Activated CD4-positive, CD25-positive, alpha-beta regulatory T cell treated with anti-CD3 and anti-CD28 coated beads, Interleukin-2, amount 50 U/mL, for 16 hours (primary cell): ENCODE measurements at regions not wholly inside any gene's neighbourhood (a gene's known extent, or its start where the extent isn't known, plus 50 kb on each side); places are given as distances from the start of the nearest gene placed in this dataset.

Experiments
- DNase-seq: peaks from one replicate; pipeline ENCODE4 v3.0.0-alpha.2; 2020; ENCODE audit warnings: low read depth, low spot score

DNA sequence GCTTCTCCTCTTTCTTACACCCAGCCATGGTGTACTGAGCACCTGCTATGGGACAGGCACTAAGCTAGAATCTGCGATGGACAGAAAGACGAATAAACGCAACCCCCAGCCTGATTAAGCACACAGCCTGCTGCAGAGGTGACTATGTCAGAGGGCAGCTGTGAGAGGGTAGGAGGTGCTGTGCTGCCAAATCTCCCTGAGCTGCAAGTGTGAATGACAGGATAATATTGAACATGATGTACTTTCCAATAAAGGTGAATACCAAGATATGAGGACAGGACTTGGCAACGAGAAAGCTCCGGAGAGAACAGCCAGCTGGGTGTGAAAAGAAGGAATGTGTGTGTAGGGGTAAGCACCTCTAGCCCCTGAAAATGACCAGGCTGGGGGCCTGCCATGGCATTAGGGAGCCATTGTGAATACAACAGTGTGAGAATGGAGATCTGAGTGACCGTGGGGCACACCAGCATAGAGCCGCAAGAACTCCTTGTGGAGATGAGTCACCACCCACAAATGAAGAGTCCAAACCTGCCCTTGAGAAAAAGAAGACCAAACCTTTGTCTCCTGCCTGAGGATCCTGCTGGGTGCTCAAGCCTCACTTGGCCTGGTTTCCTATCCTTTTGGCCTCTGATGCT lies 83.0 kb upstream of the ATF3 start:
- DNase-seq, result no peak

DNA sequence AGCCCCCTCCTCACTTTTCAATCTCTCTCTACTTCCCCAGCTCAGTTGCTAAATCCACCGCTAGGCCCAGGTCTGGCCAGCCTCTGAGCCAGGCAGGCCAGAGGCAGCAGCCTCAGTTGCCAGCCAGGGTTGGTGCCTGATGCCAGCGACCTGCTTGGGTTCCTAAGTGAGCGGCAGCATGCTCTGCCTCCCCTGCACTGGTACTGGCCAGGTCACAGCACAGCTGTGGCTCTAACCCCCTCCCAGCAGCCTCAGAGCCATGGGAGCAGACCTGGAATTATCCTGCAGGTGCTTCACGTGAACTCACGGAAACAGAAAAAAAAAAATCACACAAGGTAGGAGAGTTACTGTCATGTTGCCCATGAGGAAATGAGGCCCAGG lies 82.5 kb upstream of the ATF3 start:
- no peak for DNase-seq

DNA sequence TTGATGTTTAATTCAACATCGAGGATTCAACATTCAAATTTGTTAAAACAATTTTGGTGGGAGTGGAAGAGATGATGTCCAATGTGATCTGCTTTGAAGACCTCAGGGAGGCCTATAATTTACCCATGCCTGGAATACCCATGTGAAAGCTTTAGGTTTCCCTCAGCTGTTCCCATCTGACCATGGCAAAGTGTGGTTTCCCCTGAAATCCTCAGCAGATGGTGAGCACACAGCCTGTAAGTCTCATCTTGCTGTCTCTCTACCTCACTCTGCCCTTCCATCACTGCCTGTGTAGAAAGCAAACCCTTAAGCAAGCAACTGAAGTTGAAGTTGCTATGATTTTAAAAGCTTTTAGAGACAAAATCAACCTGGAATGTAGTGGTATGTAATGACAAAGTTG lies 80.1 kb upstream of the ATF3 start:
- no peak for DNase-seq

DNA sequence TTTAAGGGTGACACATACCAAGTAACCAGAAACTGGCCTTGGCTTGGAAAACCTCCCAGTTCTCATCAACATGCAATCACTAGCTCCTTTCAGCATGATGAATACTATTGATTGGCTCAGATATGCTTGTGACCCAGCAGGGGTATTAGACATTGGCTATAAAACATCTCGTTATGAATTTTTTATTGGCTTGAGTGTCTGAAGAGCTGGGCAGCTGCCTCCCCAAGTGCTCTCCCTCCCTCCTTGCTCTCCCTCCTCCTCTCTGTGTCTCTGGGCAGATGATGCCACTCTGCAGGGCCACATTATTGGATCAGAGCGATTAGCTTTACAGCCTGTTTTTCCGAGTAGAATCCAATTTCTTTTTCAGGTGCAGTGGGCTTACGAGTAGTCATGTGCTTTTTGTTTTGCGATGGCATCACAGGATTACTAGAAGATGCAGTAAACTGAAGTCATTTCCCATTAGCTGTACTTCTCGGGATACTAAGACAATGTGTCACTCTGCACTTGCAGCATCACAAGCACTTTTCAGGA lies 79.3 kb upstream of the ATF3 start:
- no peak for DNase-seq

DNA sequence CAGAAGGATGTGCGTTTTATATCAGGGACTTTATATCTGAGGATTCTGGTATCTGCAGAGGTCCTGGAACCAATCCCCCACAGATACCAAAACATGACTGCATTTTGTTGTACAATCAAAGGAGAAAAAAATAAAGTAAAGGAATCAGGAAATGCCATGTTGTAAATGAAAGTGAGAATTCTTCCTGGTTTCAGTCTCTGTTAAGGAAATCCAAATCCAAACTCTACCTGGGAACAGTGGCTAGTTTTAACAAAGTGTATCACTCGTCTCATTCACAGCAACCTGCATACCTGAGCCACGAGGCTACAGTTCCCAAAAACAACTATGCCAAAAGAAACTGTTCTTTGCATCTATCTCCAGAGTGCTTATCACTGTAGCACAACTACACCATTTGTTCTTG lies 77.3 kb upstream of the ATF3 start:
- DNase-seq, result no peak

DNA sequence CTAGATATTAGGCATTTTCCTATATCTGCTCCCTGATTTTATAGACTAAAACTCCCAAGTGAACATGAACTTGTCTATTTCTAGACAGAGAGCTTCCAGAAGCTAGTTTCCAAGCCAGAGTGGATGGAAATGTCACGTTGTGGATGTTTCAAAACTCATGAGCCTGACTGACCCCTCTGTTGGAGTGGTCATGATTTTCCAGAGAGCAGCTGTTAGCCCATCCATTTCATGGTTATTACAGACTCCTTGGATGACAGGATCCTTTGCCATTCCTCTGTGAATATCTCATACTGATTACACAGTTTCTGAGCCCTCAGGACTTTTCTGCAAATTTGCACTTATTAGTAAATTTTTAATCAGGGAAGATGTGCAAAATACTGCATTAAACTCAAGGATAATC lies 76.8 kb upstream of the ATF3 start:
- no peak for DNase-seq

DNA sequence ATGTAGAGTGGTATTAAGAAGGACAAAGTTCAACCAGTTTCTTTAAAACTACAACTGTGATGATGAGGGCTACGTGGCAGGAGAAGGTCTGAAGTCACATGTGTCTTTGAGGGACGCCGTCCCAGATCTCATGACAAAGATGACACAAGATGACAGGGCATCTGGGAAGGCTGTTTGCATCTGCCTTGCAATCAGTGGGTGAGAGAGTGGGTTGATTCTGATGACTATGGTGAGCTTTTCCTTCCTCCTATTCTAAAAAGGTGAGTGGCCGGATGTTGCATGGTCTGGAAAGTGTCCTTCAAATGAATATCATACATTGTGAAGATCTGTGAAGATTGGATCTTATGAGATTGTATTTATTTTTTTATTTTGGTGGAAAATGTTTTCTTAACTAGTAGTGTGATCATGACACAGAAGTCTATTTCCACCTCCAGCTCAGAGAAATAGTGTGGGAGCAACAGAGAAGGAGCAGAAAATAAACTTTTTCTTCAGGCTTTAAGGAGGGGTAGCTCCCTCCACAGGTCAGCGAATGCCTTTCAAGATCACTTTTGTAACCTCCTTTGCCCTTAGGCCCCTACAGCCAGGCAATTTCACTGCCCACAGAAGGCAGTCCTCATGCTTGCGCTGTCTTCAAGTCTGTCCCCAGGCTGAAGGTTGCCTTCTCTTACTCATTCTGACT lies 76.0 kb upstream of the ATF3 start:
- DNase-seq, result no peak

DNA sequence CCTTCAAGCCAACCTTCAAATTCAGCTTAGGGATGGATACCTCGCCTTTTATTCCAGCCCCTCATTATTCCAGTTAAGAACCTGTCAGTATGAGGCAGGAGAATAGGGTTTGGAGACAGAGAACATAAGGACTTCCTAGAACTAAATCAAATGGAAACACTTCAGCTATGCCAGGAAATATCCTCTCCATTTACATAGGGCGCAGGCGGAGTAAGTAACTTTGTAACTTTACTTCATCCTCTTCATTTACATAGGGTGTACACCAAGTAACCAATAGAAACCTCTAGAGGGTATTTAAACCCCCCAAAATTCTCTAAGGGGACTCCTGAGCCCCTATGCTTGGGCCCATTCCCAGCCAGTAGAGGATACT lies 75.4 kb upstream of the ATF3 start:
- DNase-seq, result no peak

DNA sequence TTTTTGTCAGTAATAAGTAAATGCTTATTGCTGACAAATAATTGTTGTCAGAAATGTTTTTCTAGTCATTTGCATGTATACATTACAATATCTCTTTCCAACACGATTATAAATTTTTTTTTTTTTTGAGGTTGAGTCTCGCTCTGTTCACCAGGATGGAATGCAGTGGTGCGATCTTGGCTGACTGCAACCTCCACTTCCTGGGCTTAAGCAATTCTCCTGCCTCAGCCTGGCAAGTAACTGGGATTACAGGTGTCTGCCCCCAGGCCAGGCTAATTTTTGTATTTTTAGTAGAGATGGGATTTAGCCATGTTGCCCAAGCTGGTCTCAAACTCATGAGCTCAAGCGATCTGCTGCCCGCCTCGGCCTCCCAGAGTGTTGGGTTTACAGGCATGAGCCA lies 72.0 kb upstream of the ATF3 start:
- no peak for DNase-seq

DNA sequence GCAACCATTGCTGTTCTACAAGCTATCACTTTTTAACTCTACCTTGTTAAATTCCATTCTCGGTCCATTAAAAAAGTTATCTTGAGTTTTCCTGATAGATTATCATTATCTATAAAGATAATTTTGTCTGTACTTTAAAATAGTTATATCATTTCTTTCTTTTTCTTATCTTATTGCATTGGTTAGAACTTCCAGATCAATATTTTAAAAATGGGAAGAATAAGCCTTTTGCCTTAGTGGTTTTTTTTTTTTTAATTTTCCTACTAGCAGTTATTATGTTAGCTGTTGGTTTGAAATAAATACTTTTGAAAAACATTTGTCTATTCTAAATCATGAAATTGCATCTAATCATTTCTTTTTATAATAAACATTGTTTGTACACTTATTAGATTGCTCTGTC lies 71.0 kb upstream of the ATF3 start:
- no peak for DNase-seq

DNA sequence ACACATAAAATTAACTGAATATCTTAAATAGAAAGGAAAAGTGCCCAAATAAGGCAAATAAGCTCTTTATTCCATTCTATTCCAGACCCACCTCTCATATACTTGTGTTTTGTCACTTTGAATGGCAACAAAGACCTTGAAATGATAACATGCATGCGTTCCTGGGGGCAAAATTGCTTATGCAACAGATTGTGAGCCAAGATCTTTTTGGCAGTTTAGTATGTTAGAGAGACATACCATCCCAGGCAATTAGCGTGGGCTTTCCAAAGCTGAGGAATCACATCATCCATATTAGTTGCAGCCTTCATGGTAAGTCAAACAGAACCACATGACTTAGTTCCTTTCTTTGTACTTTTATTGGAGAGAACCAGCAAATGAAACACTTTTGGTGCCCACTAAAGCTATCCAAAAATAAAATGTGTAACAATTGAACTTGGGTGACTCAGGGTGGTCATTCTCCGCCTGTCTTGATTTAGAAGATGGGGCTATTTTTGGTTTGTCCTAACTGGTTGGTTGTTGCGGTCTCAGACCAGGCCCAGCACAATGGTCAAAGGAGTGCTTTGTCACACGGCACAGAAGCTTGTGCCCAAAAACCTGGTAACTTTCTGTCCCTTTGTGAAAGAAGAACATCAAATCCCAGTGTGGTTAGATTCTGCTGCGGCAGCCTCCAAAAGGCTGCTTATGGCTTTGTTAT lies 68.7 kb upstream of the ATF3 start:
- no peak for DNase-seq

DNA sequence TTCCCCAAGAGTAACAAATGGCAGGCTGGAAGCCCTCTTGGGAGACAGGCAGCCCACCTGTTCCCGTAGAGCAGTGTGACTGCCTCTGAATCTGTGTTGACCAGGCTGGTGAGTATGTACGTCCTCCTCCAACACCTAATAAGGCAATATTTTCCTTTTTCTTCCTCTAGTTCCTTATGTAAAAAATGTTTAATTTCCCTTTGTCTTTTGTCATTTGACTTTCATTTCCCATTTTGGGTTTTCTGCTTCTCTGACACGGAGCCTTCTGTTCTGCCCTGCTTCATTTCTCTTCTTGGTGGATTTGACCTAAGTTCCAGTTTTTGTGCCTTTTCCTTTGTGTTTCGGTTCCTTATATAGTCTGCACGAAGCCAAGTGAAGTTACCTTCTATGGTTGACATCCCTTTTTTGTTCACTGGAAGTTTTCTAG lies 65.8 kb upstream of the ATF3 start:
- no peak for DNase-seq

DNA sequence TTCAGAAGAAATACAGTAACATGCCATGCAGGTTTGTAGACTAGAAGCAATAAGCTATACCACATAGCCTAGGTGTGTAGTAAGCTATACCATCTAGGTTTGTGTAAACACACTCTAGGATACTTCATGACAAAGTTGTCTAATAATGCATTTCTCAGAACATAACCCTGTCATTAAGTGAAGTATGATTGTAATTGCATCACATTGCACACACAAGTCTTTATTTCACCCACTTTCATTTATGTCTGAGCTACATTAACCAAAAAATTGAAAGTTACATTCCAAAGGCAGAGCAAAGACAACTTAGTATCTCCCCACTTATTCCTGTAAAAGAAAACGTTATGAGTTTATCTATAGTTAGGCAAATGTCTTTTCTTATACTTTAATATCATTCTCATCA lies 64.5 kb upstream of the ATF3 start:
- no peak for DNase-seq

DNA sequence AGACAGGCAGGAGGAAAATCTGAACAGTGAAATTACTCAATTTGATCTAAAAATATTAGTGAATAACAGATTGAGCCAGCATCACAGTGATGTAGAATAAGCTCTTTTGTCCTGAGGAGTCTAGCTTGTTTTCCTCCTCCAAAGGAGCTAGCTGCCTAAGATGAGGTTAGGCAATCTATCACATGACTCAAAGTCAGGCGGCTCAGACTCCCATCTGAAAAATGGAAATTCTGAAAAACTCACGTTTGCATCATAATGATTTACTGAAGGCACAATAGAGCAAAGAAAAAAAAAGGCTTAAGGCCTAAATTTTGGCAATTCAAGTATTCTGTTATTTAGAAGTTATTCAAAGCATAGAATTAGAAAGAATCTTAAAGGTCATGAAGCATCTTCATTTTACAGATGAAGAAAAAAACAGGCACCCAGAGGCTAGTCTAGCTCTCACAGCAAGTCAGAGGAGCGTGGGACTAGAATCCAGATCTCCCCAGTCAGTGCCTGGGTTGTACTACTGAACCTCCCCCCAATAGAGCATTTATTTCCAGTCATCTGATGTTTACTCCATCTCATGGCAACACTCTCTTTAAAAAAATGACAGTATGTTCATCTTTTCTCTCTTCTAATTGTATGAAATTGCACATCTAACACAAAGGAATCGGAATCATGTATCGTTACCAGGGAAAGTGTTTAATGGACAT lies 62.5 kb upstream of the ATF3 start:
- DNase-seq, result no peak

DNA sequence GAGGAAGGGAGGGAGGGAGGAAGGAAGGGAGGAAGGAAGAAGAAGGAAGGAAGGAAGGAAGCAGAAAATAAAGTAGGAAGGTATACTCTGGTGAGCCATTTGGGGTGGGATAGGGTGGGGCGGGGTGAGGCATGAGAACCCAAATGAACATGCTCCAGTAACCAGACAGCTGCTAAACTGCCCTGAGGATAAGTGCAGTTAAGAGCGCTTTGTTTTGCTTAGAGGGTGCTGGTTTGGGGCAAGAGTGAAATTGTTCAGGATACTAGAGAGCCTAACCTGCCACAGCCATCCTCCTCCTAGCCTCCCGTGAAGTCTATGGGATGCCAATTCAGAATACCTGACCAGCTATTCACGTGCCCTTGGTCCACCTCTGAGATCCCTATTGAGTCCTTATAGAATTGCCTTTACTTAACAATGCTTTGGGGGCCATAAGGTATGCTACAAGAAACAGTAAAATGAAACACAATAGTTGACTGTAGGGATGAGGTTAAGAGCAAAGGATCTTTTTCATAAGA lies 59.0 kb upstream of the ATF3 start:
- DNase-seq, result no peak

DNA sequence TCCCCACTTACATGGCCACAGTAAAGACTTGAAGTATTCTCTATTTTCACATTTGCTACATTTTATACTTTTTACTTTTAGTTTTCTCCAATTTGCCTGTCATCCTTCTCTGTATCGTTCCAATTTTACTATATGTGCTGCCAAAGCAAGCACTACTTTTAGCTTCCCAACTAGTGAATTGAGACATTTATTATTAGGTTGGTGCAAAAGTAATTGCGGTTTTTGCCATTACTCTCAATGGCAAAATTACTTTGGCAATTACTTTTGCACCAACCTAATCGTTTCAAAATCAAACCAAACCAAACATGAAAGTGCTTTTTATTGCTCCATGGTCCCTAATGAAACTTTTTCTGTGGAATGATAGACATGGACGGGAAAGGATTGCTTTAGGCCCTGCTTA lies 56.6 kb upstream of the ATF3 start:
- DNase-seq, result no peak

DNA sequence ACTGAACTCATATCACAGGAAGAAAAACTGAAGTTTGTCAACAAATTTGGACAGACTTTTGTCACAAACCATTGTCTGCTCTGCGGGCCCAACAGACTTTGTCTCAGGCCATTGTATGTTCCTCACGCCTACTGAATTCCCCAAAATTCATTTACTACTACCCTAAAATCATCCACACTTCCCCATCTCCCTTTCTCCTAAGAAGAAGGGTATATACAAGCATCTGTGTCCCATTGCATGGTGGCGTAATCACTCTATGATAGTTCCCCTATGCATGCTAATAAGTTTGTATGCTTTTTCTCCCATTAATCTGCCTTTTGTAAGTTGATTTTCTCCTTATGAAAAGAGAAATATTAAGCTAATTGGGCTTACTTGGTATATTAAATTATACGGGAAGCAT lies 54.9 kb upstream of the ATF3 start:
- no peak for DNase-seq

DNA sequence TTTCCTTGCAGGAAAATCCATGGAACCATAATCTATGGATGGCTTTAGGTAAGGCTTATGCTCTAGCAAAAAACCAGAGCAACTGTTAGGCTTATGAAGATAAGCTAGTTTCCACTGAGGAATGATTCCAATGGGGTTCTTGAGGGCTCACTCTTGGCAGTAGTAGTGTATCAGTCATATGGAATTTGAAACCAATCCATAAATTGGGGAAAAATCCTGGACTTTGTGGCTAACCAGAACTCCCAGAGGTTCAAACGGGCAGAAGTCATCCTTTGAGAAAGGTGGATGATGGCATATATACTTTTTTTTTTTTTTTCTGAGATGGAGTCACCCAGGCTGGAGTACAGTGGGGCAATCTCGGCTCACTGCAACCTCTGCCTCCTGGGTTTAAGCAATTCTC lies 54.2 kb upstream of the ATF3 start:
- no peak for DNase-seq

DNA sequence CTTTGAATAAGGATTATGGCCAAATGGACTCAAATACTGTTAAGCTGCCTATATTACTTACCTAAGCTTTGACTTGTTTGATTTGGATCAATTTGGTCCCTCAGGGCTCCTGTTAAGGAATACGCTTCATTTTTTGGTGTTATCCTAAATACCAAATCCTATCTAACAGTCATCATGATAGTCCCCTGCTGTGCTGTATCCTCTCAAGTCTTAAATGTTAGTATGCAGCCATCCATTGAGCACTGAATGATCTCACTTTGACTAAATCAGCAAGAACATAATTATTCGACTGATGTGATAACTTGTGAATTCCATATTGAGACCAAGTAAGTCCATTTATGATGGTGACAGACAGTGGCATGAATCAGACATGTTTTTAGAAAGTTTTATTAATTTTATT lies 53.1 kb upstream of the ATF3 start:
- no peak for DNase-seq

DNA sequence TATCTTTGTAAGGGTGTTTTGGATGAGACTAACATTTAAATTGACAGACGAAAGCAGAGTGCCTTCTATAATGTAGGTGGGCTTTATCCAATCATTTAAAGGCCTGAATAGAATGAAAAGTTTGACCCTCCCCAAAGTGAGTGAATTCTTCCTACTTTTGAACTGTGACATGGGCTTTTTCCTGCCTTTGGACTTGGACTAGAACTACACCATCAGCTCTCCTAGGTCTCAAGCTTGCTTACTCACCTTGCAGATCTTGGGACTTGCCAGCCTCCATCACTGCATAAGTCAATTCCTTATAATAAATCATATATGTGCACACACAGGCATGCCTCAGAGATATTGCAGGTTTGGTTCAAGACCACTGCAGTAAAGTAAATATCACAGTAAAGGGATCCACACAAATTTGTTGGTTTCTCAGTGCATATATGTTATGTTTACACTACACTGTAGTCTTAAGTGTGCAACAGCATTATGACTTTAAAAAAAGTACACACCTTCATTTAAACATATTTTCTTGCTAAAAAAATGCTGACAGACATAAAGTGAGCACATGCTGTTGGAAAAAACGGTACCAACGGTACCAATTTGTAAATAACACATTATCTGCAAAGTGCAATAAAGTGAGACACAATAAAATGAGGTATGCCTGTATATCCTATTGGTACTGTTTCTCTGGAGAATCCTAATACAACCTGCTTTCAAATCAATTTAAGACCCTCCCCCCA lies 51.6 kb upstream of the ATF3 start:
- DNase-seq, result no peak
